Endothelial cell of umbilical vein (primary cell): ENCODE measurements at regions not wholly inside any gene's neighbourhood (a gene's known extent, or its start where the extent isn't known, plus 50 kb on each side); places are given as distances from the start of the nearest gene placed in this dataset.

Experiments
- CTCF ChIP-seq, 2 donors: IDR thresholded peaks; 1 replicate in 1 of 2; 2 replicates in 1 of 2; pipeline ENCODE4 v1.5.1; 2011; ENCODE audit warnings: low read length in 2 of 2, mild to moderate bottlenecking in 2 of 2, moderate library complexity in 2 of 2, control low read depth in 1 of 2, inconsistent platforms in 1 of 2, low read depth in 1 of 2; ENCODE audit not compliant: insufficient read depth in 1 of 2; ENCODE audit errors: extremely low read depth in 1 of 2
- EZH2 ChIP-seq: IDR thresholded peaks from 2 replicates; pipeline ENCODE4 v1.6.1; 2012; ENCODE audit warnings: borderline replicate concordance, low read depth, mild to moderate bottlenecking, moderate library complexity, low read length, inconsistent platforms; ENCODE audit not compliant: severe bottlenecking
- FOS ChIP-seq: IDR thresholded peaks from 2 replicates; pipeline ENCODE4 v1.6.1; 2011; ENCODE audit warnings: mild to moderate bottlenecking, low read length, moderate library complexity, borderline replicate concordance; ENCODE audit not compliant: insufficient read depth
- JUN ChIP-seq: IDR thresholded peaks from 2 replicates; pipeline ENCODE4 v1.6.1; 2011; ENCODE audit warnings: borderline replicate concordance, low read depth; ENCODE audit not compliant: insufficient read length, insufficient read depth
- POLR2A ChIP-seq: IDR thresholded peaks from 2 replicates; pipeline ENCODE4 v1.6.1; 2012; ENCODE audit warnings: low read depth, mild to moderate bottlenecking, control low read depth, low read length
- POLR2AphosphoS5 ChIP-seq: IDR thresholded peaks from 2 replicates; pipeline ENCODE4 v1.6.1; 2012; ENCODE audit warnings: low read depth, mild to moderate bottlenecking, control low read depth, low read length, moderate library complexity; ENCODE audit not compliant: insufficient read depth

GRCh38 chr2:35819033-35819432 is 536.5 kb upstream of the CRIM1 start:
- no peak for TF ChIP-seq CTCF (IDR thresholded peaks at IDR 0.05; ENCODE audit: extremely low read depth in 1 of 2, insufficient read depth in 1 of 2, low read depth in 1 of 2, low read length in 2 of 2)
- TF ChIP-seq POLR2AphosphoS5 = no peak
- no peak for TF ChIP-seq JUN
- no peak for TF ChIP-seq POLR2A
- TF ChIP-seq EZH2 = no peak
- TF ChIP-seq FOS = no peak
